HG03280 (cell line): ENCODE measurements at regions not wholly inside any gene's neighbourhood (a gene's known extent, or its start where the extent isn't known, plus 50 kb on each side); places are given as distances from the start of the nearest gene placed in this dataset.
"Not testable (repeated sequence)": the region's sequence is repeated elsewhere in the genome, so short reads cannot be mapped to it uniquely, and the experiment has no call there.

ENCODE experiments used
- ATAC-seq: cut with Tn5 transposase; IDR thresholded peaks from one replicate; pipeline ENCODE4 v1.9.1; 2021; ENCODE audit warnings: mild to moderate bottlenecking, moderate library complexity; ENCODE audit not compliant: unreplicated experiment

GRCh38 chr7:113197274-113197673 is 78.9 kb upstream of the SMIM30 start:
- ATAC-seq: no peak

- no peak for ATAC-seq
Measured at GRCh38 chr7:113188396-113188795, 70.0 kb upstream of the SMIM30 start.

GRCh38 chr7:113179313-113179712 is 61.0 kb upstream of the SMIM30 start:
- ATAC-seq: no peak

- no peak for ATAC-seq
Measured at GRCh38 chr7:113176836-113177235, 58.5 kb upstream of the SMIM30 start.

- not testable (repeated sequence) for ATAC-seq
Measured at GRCh38 chr7:113176180-113176579, 57.8 kb upstream of the SMIM30 start.

GRCh38 chr7:113175525-113176104 is 57.3 kb upstream of the SMIM30 start:
- ATAC-seq: no peak

GRCh38 chr7:113172726-113173125 is 54.4 kb upstream of the SMIM30 start:
- no peak for ATAC-seq

GRCh38 chr7:113170591-113170990 is 52.2 kb upstream of the SMIM30 start:
- no peak for ATAC-seq
